ENCODE measurements at regions not wholly inside any gene's neighbourhood (a gene's known extent, or its start where the extent isn't known, plus 50 kb on each side); places are given as distances from the start of the nearest gene placed in this dataset.

- no peak overlapping the region for H3K9ac ChIP-seq (ENCODE audit: insufficient read depth, low read depth, low read length)
- CTCF ChIA-PET (ENCODE audit: low intra/inter-chr PET ratio, low total read pairs) = no interaction called here
- ATAC-seq (no peak), FAIRE-seq (no peak), DNase-seq (ENCODE audit: low spot score) (no peak)
- no peak overlapping the region for H3K4me2 ChIP-seq (ENCODE audit: low read depth, low read length)
- 41% methylated on average over 14 of the region's 17 CpGs for WGBS (ENCODE audit: low lambda C conversion rate)
- H3K27me3 ChIP-seq (ENCODE audit: control insufficient read depth in 1 of 2, insufficient read depth in 2 of 2, low read length in 2 of 2) = peaks cover 0 to 10% of the 10 kb centered on the region in 2 experiments; a peak in 2 of 5 replicates
- BruUV-seq (replicated peaks) = no TSS peak
- H3K79me2 ChIP-seq (ENCODE audit: insufficient read depth, low read length) = no peaks in the 10 kb centered on the region
- intact Hi-C loops (cut with micrococcal nuclease; ENCODE audit: unreplicated experiment) (no loop called here), in situ Hi-C loops (cut with HindIII; ENCODE audit: extremely low pct_ligation_motif_present, low pct_unique_long_range_greater_than_20kb) (no loop called here)
- H4K20me1 ChIP-seq (ENCODE audit: insufficient read depth, low read length) = no peaks in the 10 kb centered on the region
- POLR2A ChIA-PET = no interaction called here
- no peak for TF ChIP-seq ARID3A (IDR thresholded peaks at IDR 0.05; ENCODE audit: low read depth, low read length)
- TF ChIP-seq ZBTB21 (CRISPR knock-in tag; IDR thresholded peaks at IDR 0.05) = no peak
- TF ChIP-seq NR3C1 (CRISPR knock-in tag; IDR thresholded peaks at IDR 0.05) = no peak
- TF ChIP-seq TERF1 (CRISPR knock-in tag; IDR thresholded peaks at IDR 0.05) = no peak
- no peak for TF ChIP-seq ZNF331 (CRISPR knock-in tag; IDR thresholded peaks at IDR 0.05)
- no peak for TF ChIP-seq ZNF543 (CRISPR knock-in tag; IDR thresholded peaks at IDR 0.05)
- TF ChIP-seq MLXIP (CRISPR knock-in tag; IDR thresholded peaks at IDR 0.05; ENCODE audit: borderline replicate concordance) = no peak
- no peak for TF ChIP-seq MAFG (CRISPR knock-in tag; IDR thresholded peaks at IDR 0.05)
- TF ChIP-seq PBX3 (CRISPR knock-in tag; IDR thresholded peaks at IDR 0.05; ENCODE audit: borderline replicate concordance) = no peak
- TF ChIP-seq KDM3A (CRISPR knock-in tag; IDR thresholded peaks at IDR 0.05; ENCODE audit: low read depth) = no peak
- no peak for TF ChIP-seq ZSCAN29 (CRISPR knock-in tag; conservative IDR thresholded peaks at IDR 0.05)
- no peak for TF ChIP-seq HIC2 (CRISPR knock-in tag; IDR thresholded peaks at IDR 0.05; ENCODE audit: low read depth)
- no peak for TF ChIP-seq ONECUT2 (CRISPR knock-in tag; IDR thresholded peaks at IDR 0.05)
- no peak for TF ChIP-seq ZNF138 (CRISPR knock-in tag; IDR thresholded peaks at IDR 0.05; ENCODE audit: low read depth)
- no peak for TF ChIP-seq ZKSCAN8 (CRISPR knock-in tag; IDR thresholded peaks at IDR 0.05; ENCODE audit: borderline replicate concordance)
- no peak overlapping the region for H2AFZ ChIP-seq (ENCODE audit: low read length)
- H3K4me3 ChIP-seq (replicated peaks in 1 of 3; ENCODE audit: insufficient read depth in 1 of 3, low read depth in 2 of 3, low read length in 3 of 3) = no peak overlapping the region
- no peaks in the 10 kb centered on the region for H3K36me3 ChIP-seq (replicated peaks in 1 of 2; ENCODE audit: control insufficient read depth in 1 of 2, insufficient read depth in 2 of 2, low read length in 2 of 2)
- H3K4me1 ChIP-seq (ENCODE audit: insufficient read depth, low read length) = peaks cover 19% of the 10 kb centered on the region; the same call in 1 of the 2 replicates
- H3K9me3 ChIP-seq (ENCODE audit: low read length) = no peaks in the 10 kb centered on the region
- H3K27ac ChIP-seq (ENCODE audit: extremely low read length, insufficient read depth, low read length) = no peak overlapping the region
Measured at GRCh38 chr12:124085419-124086296, 112.6 kb downstream of the ZNF664 start.
